H9 (cell line): ENCODE measurements at regions not wholly inside any gene's neighbourhood (a gene's known extent, or its start where the extent isn't known, plus 50 kb on each side); places are given as distances from the start of the nearest gene placed in this dataset.

Source experiments
- DNase-seq: peaks from one replicate; pipeline ENCODE4 v3.0.0-alpha.2; 2017
- H2AFZ ChIP-seq: one replicate; pipeline ENCODE4 v1.6.1; 2013; ENCODE audit warnings: mild to moderate bottlenecking, low read length, control low read depth, moderate library complexity
- H2AK5ac ChIP-seq: 2 replicates; pipeline ENCODE4 v1.6.1; 2013; ENCODE audit warnings: low read length, control low read depth, mixed read lengths; ENCODE audit not compliant: insufficient read length
- H2BK120ac ChIP-seq: one replicate; pipeline ENCODE4 v1.6.1; 2013; ENCODE audit warnings: low read depth, mild to moderate bottlenecking, low read length, control low read depth, inconsistent platforms; ENCODE audit not compliant: poor library complexity, severe bottlenecking
- H2BK12ac ChIP-seq: 2 replicates; pipeline ENCODE4 v1.6.1; 2013; ENCODE audit warnings: low read length, control low read depth, mixed read lengths, low read depth; ENCODE audit not compliant: insufficient read length
- H2BK15ac ChIP-seq: 2 replicates; pipeline ENCODE4 v1.6.1; 2013; ENCODE audit warnings: low read depth, low read length, control low read depth
- H2BK20ac ChIP-seq: one replicate; pipeline ENCODE4 v1.6.1; 2013; ENCODE audit warnings: low read depth, mild to moderate bottlenecking, low read length, control low read depth, inconsistent platforms; ENCODE audit not compliant: poor library complexity, severe bottlenecking
- H2BK5ac ChIP-seq: 2 replicates; pipeline ENCODE4 v1.6.1; 2013; ENCODE audit warnings: low read length, control low read depth, mixed read lengths; ENCODE audit not compliant: insufficient read length
- H3K14ac ChIP-seq: 2 replicates; pipeline ENCODE4 v1.6.1; 2013; ENCODE audit warnings: low read length, control low read depth; ENCODE audit not compliant: insufficient read depth
- H3K18ac ChIP-seq: 2 replicates; pipeline ENCODE4 v1.6.1; 2013; ENCODE audit warnings: low read depth, mild to moderate bottlenecking, mixed read lengths, low read length, control low read depth; ENCODE audit not compliant: insufficient read length
- H3K23ac ChIP-seq: 2 replicates; pipeline ENCODE4 v1.6.1; 2013; ENCODE audit warnings: low read length, control low read depth, mixed read lengths, low read depth; ENCODE audit not compliant: insufficient read length
- H3K23me2 ChIP-seq: 2 replicates; pipeline ENCODE4 v1.6.1; 2013; ENCODE audit warnings: low read depth, mild to moderate bottlenecking, mixed read lengths, low read length, control low read depth; ENCODE audit not compliant: insufficient read length, poor library complexity, severe bottlenecking
- H3K27ac ChIP-seq: 2 replicates; pipeline ENCODE4 v1.5.1; 2013; ENCODE audit warnings: low read length, control low read depth, mixed read lengths, low read depth; ENCODE audit not compliant: insufficient read length
- H3K27me3 ChIP-seq: 2 replicates; pipeline ENCODE4 v1.6.1; 2013; ENCODE audit warnings: low read length, control low read depth, inconsistent platforms; ENCODE audit not compliant: insufficient read depth
- H3K4ac ChIP-seq: 2 replicates; pipeline ENCODE4 v1.6.1; 2013; ENCODE audit warnings: low read depth, mild to moderate bottlenecking, control low read depth, inconsistent platforms, low read length, moderate library complexity
- H3K4me1 ChIP-seq: 2 replicates; pipeline ENCODE4 v1.6.1; 2013; ENCODE audit warnings: low read length, control low read depth, inconsistent platforms; ENCODE audit not compliant: insufficient read depth
- H3K4me2 ChIP-seq: 2 replicates; pipeline ENCODE4 v1.6.1; 2013; ENCODE audit warnings: low read length, control low read depth, mixed read lengths; ENCODE audit not compliant: insufficient read length, insufficient read depth
- H3K56ac ChIP-seq: 2 replicates; pipeline ENCODE4 v1.6.1; 2013; ENCODE audit warnings: low read depth, mild to moderate bottlenecking, mixed read lengths, low read length, control low read depth; ENCODE audit not compliant: insufficient read length
- H3K79me1 ChIP-seq: 2 replicates; pipeline ENCODE4 v1.6.1; 2013; ENCODE audit warnings: low read depth, mild to moderate bottlenecking, moderate library complexity, low read length, control low read depth, inconsistent platforms; ENCODE audit not compliant: insufficient read depth, poor library complexity, severe bottlenecking
- H3K79me2 ChIP-seq: 2 replicates; pipeline ENCODE4 v1.6.1; 2013; ENCODE audit warnings: low read length, control low read depth, inconsistent platforms; ENCODE audit not compliant: insufficient read depth
- H3K9ac ChIP-seq: 2 replicates; pipeline ENCODE4 v1.6.1; 2013; ENCODE audit warnings: low read length, control low read depth, mixed read lengths; ENCODE audit not compliant: insufficient read length; ENCODE audit errors: extremely low read depth
- H3K9me3 ChIP-seq: one replicate; pipeline ENCODE4 v1.6.1; 2013; ENCODE audit warnings: low read depth, low read length, inconsistent platforms; ENCODE audit not compliant: control insufficient read depth
- H3T11ph ChIP-seq: one replicate; pipeline ENCODE4 v1.6.1; 2013; ENCODE audit warnings: mild to moderate bottlenecking, low read length, control low read depth, inconsistent platforms
- H4K20me1 ChIP-seq: one replicate; pipeline ENCODE4 v1.6.1; 2013; ENCODE audit not compliant: control insufficient read depth, insufficient read length, insufficient read depth
- H4K5ac ChIP-seq: 2 replicates; pipeline ENCODE4 v1.6.1; 2013; ENCODE audit warnings: low read depth, mild to moderate bottlenecking, mixed read lengths, low read length, control low read depth; ENCODE audit not compliant: insufficient read length
- H4K8ac ChIP-seq: replicated peaks from 2 replicates; pipeline ENCODE4 v1.6.1; 2013; ENCODE audit warnings: low read length, control low read depth, mixed read lengths, low read depth; ENCODE audit not compliant: insufficient read length
- H4K91ac ChIP-seq: 2 replicates; pipeline ENCODE4 v1.6.1; 2013; ENCODE audit warnings: low read depth, mild to moderate bottlenecking, moderate library complexity, mixed read lengths, low read length, control low read depth; ENCODE audit not compliant: insufficient read length
- H3K27ac Mint-ChIP-seq, 3 experiments: 2 replicates in 2 of 3; 3 replicates in 1 of 3; pipeline ENCODE4 v1.8.0; 2020 to 2021; ENCODE audit warnings: mixed read lengths in 3 of 3, mild to moderate bottlenecking in 1 of 3, moderate library complexity in 1 of 3
- H3K27me3 Mint-ChIP-seq: 2 replicates; pipeline ENCODE4 v1.8.0; 2021; ENCODE audit warnings: low read depth, mild to moderate bottlenecking, moderate library complexity, mixed read lengths
- H3K36me3 Mint-ChIP-seq, 3 experiments: 2 replicates in 2 of 3; 3 replicates in 1 of 3; pipeline ENCODE4 v1.8.0; 2020 to 2021; ENCODE audit warnings: low read depth in 3 of 3, mixed read lengths in 3 of 3; ENCODE audit not compliant: insufficient read depth in 1 of 3
- H3K4me1 Mint-ChIP-seq, 2 experiments: 2 replicates each; pipeline ENCODE4 v1.8.0; 2020; ENCODE audit warnings: mixed read lengths in 2 of 2
- H3K4me3 Mint-ChIP-seq, 2 experiments: 2 replicates in 1 of 2; 3 replicates in 1 of 2; pipeline ENCODE4 v1.8.0; 2020 to 2021; ENCODE audit warnings: mild to moderate bottlenecking in 2 of 2, mixed read lengths in 2 of 2, moderate library complexity in 1 of 2
- H3K9me3 Mint-ChIP-seq, 2 experiments: 2 replicates in 1 of 2; 3 replicates in 1 of 2; pipeline ENCODE4 v1.8.0; 2020; ENCODE audit warnings: mild to moderate bottlenecking in 2 of 2, mixed read lengths in 2 of 2, moderate library complexity in 1 of 2
- CTCF ChIP-seq: fragments of 200-600 bp; sonication (generic); conservative IDR thresholded peaks from 3 replicates; pipeline ENCODE4 v1.8.0; 2021; ENCODE audit warnings: antibody characterized with exemption, mild to moderate bottlenecking
- WGBS: extraction: QIAGEN DNeasy Blood & Tissue Kit; methylation state at CpG from one replicate; pipeline ENCODE4 v1.1.7; 2013; ENCODE audit warnings: missing lambda C conversion rate, low lambda C conversion rate, mixed read lengths; ENCODE audit not compliant: insufficient read length; ENCODE audit errors: extremely low coverage; 5-methylcytosine and 5-hydroxymethylcytosine counted together

- WGBS, result no CpG with 5 or more reads among the region's 3 CpGs
- Mint-ChIP-seq H3K9me3 (no peaks in the 10 kb centered on the region), H3K36me3 (no peaks in the 10 kb centered on the region), H3K4me3 (no peak overlapping the region), H3K4me1 (peaks cover 4% of the 10 kb centered on the region in 2 experiments), H3K27ac (no peak overlapping the region; a peak in 1 of 7 replicates), H3K27me3 (no peaks in the 10 kb centered on the region)
- H4K5ac ChIP-seq, result no peak overlapping the region
- no peak overlapping the region for H4K91ac ChIP-seq
- no peak overlapping the region for H2AK5ac ChIP-seq
- no peak overlapping the region for H3K18ac ChIP-seq
- no peak overlapping the region for H2BK12ac ChIP-seq
- H3K4me2 ChIP-seq, result no peak overlapping the region
- H4K20me1 ChIP-seq, result no peaks in the 10 kb centered on the region
- no peaks in the 10 kb centered on the region for H3K27me3 ChIP-seq
- no peak overlapping the region for H2BK15ac ChIP-seq
- H4K8ac ChIP-seq, result no peak overlapping the region
- no peak overlapping the region for H2BK5ac ChIP-seq
- H3K79me2 ChIP-seq, result no peaks in the 10 kb centered on the region
- H3K14ac ChIP-seq, result no peak overlapping the region
- no peak for TF ChIP-seq CTCF
- no peaks in the 10 kb centered on the region; the same call in 1 of the 2 replicates for H3K4me1 ChIP-seq
- no peaks in the 10 kb centered on the region for H3K9me3 ChIP-seq
- no peak overlapping the region for H2AFZ ChIP-seq
- H3K56ac ChIP-seq, result no peak overlapping the region
- no peak overlapping the region for H3K23ac ChIP-seq
- H2BK120ac ChIP-seq, result no peak overlapping the region
- no peak overlapping the region for H3K9ac ChIP-seq
- no peak overlapping the region for H3T11ph ChIP-seq
- no peaks in the 10 kb centered on the region for H3K23me2 ChIP-seq
- H3K79me1 ChIP-seq, result no peaks in the 10 kb centered on the region
- H3K27ac ChIP-seq, result no peak overlapping the region
- DNase-seq, result no peak
- no peak overlapping the region for H2BK20ac ChIP-seq
- H3K4ac ChIP-seq, result no peak overlapping the region
Measured at GRCh38 chr1:88537787-88538186, 146.3 kb upstream of the PKN2 start.
